Uterus (tissue), 2 donors: ENCODE measurements at regions not wholly inside any gene's neighbourhood (a gene's known extent, or its start where the extent isn't known, plus 50 kb on each side); places are given as distances from the start of the nearest gene placed in this dataset.
"Not testable (repeated sequence)": the region's sequence is repeated elsewhere in the genome, so short reads cannot be mapped to it uniquely, and the experiment has no call there.

Source experiments
- CTCF ChIP-seq, 4 experiments: fragments of 200-600 bp in 2 of 4; fragments of 450-650 bp in 2 of 4; sonication (generic) in 2 of 4; IDR thresholded peaks; one replicate each; pipeline ENCODE4 v1.5.1; 2016 to 2019; ENCODE audit warnings: antibody characterized with exemption in 4 of 4, mild to moderate bottlenecking in 2 of 4, moderate library complexity in 1 of 4
- POLR2A ChIP-seq, 2 donors: fragments of 450-650 bp; IDR thresholded peaks; one replicate each; pipeline ENCODE4 v1.6.1; 2016; ENCODE audit warnings: antibody characterized with exemption in 2 of 2, mild to moderate bottlenecking in 1 of 2, moderate library complexity in 1 of 2

DNA sequence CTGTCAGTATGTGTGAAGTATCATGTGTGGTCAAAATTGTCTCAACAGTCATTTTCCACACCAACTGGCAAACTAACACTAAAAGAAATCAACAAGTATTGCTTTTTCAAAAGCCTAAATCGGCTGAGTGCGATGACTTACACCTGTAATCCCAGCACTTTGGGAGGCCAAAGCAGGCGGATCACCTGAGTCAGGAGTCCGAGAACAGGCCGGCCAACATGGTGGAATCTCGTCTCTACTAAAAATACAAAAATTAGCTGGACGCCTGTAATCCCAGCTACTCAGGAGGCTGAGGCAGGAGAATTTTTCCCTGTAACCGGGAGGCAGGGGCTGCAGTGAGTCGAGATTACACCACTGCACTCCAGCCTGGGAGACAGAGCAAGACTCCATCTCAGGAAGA lies 100.3 kb upstream of the METTL9 start:
- not testable (repeated sequence) for TF ChIP-seq CTCF, POLR2A (IDR thresholded peaks at IDR 0.05)
